Stimulated activated CD8-positive, alpha-beta memory T cell treated with anti-CD3 and anti-CD28 coated beads, Interleukin-4, amount 100 ng/mL, for 1 hour (primary cell): ENCODE measurements at regions not wholly inside any gene's neighbourhood (a gene's known extent, or its start where the extent isn't known, plus 50 kb on each side); places are given as distances from the start of the nearest gene placed in this dataset.

Experiments used
- DNase-seq, 2 donors: peaks; one replicate each; pipeline ENCODE4 v3.0.0-alpha.2; 2020; ENCODE audit warnings: low read depth in 2 of 2, low spot score in 1 of 2

DNA sequence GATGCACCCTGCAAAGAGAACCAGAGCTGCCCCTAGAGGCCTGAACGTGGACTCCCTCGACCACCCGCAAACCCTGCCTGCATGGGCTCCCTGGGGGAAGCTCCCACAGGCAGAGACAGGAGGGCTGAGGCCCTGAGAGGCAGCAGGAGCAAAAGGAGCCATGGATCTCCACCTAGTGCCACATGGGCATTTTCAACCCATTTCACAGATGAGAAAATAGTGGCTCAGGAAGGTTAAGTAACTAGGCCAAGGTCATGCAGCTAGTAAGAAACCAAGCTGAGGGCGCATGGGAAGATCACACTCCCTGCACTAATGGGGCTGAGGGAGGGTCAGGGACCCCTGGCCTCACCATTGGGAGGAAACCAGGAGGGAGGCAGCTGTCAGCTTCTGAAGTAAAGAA is 271.7 kb upstream of the RAB6C start:
- DNase-seq = no peak

GRCh38 chr2:129708221-129708967 is 271.1 kb upstream of the RAB6C start:
- DNase-seq = no peak

DNA sequence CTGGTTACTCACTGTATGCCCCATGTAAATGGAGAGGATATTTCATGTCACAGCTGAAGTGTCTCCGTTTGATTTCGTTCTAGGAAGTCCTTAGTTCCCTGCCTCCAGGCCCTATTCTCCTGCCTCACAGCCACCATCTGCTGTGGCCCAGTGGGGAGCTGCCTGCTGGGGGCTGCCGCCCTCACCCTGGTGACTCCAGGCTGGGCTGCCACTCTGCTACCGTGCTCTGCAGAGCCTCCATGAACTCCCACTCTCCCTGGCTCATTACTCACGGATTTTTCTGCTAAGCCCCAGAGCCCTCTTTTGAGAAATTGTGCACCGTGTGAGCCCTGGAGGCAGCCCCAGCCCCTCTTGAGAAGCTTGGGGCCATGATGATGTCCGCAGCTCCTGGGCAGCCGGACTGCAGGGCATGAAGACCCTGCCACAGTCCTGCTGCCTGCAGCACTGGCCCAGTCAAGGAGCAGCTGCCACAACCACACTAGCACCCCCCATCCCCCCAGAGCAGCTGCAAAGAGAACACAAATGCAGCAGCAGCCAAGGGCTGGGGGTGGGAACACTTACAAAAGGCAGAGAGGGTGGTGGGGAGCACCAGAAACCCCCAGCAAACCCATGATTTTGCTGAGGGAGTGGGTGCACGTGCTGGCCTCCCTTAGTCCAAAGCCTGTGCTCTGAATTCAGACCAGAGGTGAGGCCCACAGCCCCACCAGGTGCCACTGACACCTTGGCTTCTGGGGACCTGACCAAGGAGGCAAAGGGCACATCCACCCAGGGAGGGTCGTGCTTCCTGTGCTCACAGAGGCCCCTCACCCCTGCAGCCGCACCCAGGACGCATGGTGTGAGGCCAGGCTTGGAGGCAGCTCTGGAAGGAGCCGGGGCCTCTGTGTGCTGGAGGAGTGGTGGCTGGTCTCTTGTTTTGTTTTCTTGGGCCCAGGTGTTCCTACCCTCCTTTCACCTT is 270.2 kb upstream of the RAB6C start:
- no peak for DNase-seq

- DNase-seq = no peak
These were observed 269.4 kb upstream of the RAB6C start for GRCh38 chr2:129709956-129710598.

GRCh38 chr2:129710670-129711495 is 268.6 kb upstream of the RAB6C start:
- DNase-seq = no peak

- no peak for DNase-seq
These were observed 267.4 kb upstream of the RAB6C start for GRCh38 chr2:129711816-129712675.

GRCh38 chr2:129712676-129712985 is 266.8 kb upstream of the RAB6C start:
- no peak for DNase-seq

GRCh38 chr2:129713337-129713736 is 266.1 kb upstream of the RAB6C start:
- no peak for DNase-seq

- DNase-seq = no peak
These were observed 262.5 kb upstream of the RAB6C start for GRCh38 chr2:129716781-129717559.

- DNase-seq = no peak
These were observed 261.8 kb upstream of the RAB6C start for GRCh38 chr2:129717560-129718130.

- DNase-seq = no peak
These were observed 260.1 kb upstream of the RAB6C start for GRCh38 chr2:129719335-129719734.

DNA sequence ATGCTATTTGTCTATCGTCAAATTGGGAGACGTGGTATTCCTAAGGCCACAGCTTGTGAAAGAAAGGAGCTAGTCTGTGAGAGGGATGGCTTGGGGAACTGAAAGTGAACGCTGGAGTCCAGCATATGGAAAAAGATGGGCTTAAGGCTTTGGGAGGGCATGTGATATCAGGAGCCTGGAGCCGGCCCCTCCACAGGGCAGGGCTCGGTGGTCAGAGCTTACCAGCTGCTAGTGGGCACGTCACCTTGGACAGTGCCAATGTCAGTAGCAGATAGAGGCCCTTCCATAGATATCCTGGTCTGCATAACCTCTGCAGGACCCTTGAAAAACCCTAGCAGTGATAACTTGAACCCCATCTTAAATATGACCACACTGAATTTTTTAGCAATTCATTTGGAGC is 259.1 kb upstream of the RAB6C start:
- no peak for DNase-seq

DNA sequence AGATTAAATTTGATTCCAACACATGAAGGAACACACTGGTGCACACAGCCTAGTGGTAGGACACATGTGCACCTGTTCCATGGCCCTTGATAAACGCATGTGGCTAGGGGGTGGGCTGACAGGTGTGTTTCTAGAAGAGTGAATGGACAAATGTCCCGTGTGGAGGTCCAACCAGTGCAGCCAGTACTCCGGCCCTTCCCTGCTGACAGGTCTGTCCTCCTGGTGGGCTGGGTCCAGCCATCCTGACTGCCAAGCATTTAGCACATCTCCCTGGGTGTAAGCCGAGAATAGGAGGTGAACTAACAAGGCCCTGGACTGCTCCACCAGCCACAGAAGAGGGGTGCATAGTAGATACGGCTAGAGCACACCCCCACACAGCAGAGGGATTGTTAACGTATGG is 258.7 kb upstream of the RAB6C start:
- no peak for DNase-seq

DNA sequence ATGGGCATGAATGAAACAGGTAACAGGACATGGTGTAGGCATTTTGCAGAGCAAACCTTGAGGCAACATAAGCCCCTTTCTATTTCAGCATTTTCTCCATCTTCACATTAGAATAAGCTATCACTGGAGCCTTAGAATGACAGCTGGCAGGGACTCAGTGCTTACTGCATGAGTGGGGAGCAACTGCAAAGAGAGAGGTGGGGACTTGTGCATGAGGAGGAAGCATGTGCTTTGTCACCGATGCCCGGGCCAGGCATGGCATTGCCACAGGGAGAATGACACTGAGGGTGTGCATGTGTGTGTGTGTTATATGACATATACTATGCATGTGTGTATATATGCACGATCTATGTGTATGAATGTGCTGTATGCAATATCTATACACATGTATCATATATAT is 258.2 kb upstream of the RAB6C start:
- DNase-seq = no peak

DNA sequence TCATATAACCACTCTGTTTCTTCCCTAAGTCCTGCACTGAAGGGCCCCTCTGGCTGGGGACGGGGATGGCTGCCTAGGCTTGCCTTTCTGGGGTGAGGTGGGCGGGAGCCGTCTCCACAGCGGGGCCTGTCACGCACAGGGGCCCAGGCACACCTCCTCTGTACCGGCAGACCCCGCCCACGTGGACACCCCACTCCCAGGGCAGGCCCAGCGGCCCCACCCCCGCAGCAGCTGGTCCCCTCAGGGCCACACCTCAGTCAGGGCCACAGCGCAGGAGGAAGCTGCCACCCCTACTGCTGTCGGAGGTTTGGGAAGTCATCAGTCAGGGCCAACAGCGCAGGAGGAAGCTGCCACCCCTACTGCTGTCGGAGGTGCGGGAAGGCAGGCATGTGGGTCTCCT is 257.6 kb upstream of the RAB6C start:
- no peak for DNase-seq

- no peak for DNase-seq
These were observed 257.0 kb upstream of the RAB6C start for GRCh38 chr2:129722306-129723019.

GRCh38 chr2:129723277-129724020 is 256.0 kb upstream of the RAB6C start:
- DNase-seq = no peak
